Forelimb muscle (tissue), 1 donor: ENCODE measurements at regions not wholly inside any gene's neighbourhood (a gene's known extent, or its start where the extent isn't known, plus 50 kb on each side); places are given as distances from the start of the nearest gene placed in this dataset.

Source experiments
- DNase-seq: peaks from one replicate; pipeline ENCODE4 v3.0.0-alpha.2; 2013; ENCODE audit warnings: low read depth

- no peak for DNase-seq
These were observed 116.0 kb upstream of the ARGLU1 start for GRCh38 chr13:106683918-106684317.

- no peak for DNase-seq
These were observed 115.2 kb upstream of the ARGLU1 start for GRCh38 chr13:106683179-106683578.

- no peak for DNase-seq
These were observed 114.1 kb upstream of the ARGLU1 start for GRCh38 chr13:106681997-106682396.

GRCh38 chr13:106681536-106681935 lies 113.6 kb upstream of the ARGLU1 start:
- DNase-seq: no peak

GRCh38 chr13:106680796-106681472 lies 113.0 kb upstream of the ARGLU1 start:
- no peak for DNase-seq

GRCh38 chr13:106678646-106679418 lies 110.9 kb upstream of the ARGLU1 start:
- no peak for DNase-seq

- no peak for DNase-seq
These were observed 107.4 kb upstream of the ARGLU1 start for GRCh38 chr13:106675311-106675710.

GRCh38 chr13:106660746-106661625 lies 93.0 kb upstream of the ARGLU1 start:
- no peak for DNase-seq

GRCh38 chr13:106657104-106657503 lies 89.2 kb upstream of the ARGLU1 start:
- no peak for DNase-seq

GRCh38 chr13:106656186-106656585 lies 88.2 kb upstream of the ARGLU1 start:
- no peak for DNase-seq

GRCh38 chr13:106651442-106651841 lies 83.5 kb upstream of the ARGLU1 start:
- DNase-seq: peak; percentile 13

- DNase-seq: no peak
These were observed 82.8 kb upstream of the ARGLU1 start for GRCh38 chr13:106650690-106651205.

GRCh38 chr13:106649495-106649894 lies 81.6 kb upstream of the ARGLU1 start:
- DNase-seq: no peak

GRCh38 chr13:106640515-106640914 lies 72.6 kb upstream of the ARGLU1 start:
- DNase-seq: no peak

GRCh38 chr13:106637519-106637918 lies 69.6 kb upstream of the ARGLU1 start:
- no peak for DNase-seq

GRCh38 chr13:106636492-106636891 lies 68.6 kb upstream of the ARGLU1 start:
- no peak for DNase-seq

GRCh38 chr13:106635616-106636015 lies 67.7 kb upstream of the ARGLU1 start:
- DNase-seq: no peak

- no peak for DNase-seq
These were observed 65.4 kb upstream of the ARGLU1 start for GRCh38 chr13:106633321-106633720.

GRCh38 chr13:106630650-106631049 lies 62.7 kb upstream of the ARGLU1 start:
- no peak for DNase-seq

GRCh38 chr13:106630162-106630561 lies 62.2 kb upstream of the ARGLU1 start:
- DNase-seq: no peak

- DNase-seq: no peak
These were observed 61.2 kb upstream of the ARGLU1 start for GRCh38 chr13:106628936-106629659.
